Skeletal muscle cell (primary cell): ENCODE measurements at regions not wholly inside any gene's neighbourhood (a gene's known extent, or its start where the extent isn't known, plus 50 kb on each side); places are given as distances from the start of the nearest gene placed in this dataset.
"Not testable (repeated sequence)": the region's sequence is repeated elsewhere in the genome, so short reads cannot be mapped to it uniquely, and the experiment has no call there.

Experiments
- DNase-seq: peaks from one replicate; pipeline ENCODE4 v3.0.0-alpha.2; 2010; ENCODE audit warnings: low read depth
- H3K4me3 ChIP-seq: 2 replicates; pipeline ENCODE4 v1.5.1; 2011; ENCODE audit warnings: low read depth, mild to moderate bottlenecking, control low read depth, low read length, moderate library complexity

DNA sequence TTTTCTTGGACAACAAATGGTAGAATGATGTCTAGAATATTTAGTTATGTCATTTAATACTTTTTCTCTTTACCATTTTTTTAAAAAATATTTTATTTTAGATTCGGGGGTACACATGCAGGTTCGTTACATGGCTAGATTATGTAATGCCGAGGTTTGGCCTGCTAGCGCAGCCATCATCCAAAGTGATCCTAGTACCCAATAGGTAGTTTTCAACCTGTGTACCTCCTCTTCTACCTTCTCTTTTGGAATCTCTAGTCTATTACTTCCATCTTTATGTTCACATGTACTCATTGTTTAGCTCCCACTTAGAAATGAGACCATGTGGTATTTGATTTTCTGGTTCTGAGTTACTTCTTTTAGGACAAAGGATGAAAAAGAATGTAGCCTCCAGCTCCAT is 100.2 kb upstream of the TPTE start:
- DNase-seq, H3K4me3 ChIP-seq: not testable (repeated sequence)

DNA sequence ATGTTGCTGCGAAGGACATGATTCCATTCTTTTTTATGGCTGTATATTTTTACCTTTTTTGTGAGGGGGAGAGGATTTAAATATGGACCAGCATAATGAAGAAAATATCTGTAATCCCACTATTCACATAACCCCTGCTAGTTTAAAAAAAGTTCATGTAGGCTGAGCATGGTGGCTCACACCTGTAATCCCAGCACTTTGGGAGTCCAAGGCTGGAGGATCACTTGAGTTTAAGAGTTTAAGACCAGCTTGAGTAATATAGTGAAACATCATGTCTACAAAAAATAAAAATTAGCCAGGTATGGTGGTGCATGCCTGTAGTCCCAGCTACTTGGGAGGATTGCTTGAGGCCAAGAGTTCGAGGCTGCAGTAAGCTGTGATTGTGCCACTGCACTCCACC is 99.8 kb upstream of the TPTE start:
- not testable (repeated sequence) for H3K4me3 ChIP-seq, DNase-seq

DNA sequence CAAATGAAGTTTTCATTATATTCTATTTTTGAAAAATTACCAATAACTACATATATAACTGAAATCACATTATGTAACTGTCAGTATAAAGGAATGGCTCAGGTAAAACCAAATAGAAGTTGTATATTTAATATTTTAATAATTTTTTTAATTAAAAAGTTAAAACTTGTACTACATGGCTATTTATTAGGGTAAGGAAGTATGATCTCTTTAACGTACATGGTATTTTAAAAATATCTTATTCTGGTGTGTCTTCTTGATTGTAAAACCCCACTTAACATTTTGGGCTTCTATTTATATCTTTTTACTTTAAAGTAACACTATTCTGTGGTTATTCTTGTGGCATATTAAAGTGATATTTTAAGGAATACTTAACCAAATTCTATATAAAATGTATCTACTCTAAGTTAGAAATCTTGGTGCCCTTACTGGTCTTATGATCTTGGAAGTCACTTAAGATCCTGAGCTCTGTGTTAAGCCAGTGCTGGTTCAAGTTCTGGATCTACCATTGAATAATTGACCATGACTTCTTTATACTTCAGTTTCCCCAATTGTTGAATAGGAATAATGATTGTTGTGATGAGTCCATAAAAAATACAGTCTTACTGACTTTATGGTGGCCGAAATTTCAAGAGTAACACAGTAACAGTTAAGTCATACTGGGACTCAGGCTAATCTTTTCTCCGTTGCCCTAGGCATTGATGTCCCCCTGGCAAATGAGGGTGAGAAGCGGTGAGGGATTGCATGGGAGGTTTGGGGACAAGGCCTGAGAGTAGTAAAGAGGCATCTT is 97.1 kb upstream of the TPTE start:
- H3K4me3 ChIP-seq, DNase-seq: not testable (repeated sequence)

DNA sequence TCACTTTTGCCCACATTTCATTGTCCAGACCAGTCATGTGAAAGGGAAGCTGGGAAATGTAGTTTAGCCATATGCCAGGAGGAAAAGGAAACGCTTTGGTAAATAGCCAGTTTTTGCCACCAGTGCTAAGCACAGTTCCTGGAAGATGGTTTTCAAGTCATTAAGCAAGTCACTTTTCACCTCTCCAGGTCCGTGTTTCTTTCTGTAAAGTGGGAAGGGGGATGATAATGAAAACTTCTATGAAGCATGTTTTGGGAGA is 96.6 kb upstream of the TPTE start:
- DNase-seq, H3K4me3 ChIP-seq: not testable (repeated sequence)

DNA sequence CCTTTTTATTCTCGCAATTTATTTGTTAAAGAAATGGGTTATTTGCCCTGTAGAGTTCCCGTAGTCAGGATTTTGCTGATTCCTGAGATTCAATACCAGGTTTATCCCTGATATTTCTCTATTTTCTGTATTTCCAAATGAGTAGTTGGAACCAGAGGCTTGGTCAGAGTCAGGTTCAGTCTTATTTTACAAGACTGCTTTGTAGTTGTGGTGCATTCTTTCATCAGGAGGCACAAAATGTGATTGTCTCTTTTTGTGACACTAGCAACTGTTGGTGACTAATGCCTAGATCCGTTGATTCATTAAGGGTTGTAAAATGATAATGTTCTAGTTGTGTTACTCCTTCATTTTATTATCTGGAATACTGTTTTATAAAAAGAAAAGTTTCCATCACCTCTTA is 95.5 kb upstream of the TPTE start:
- DNase-seq, result no peak
- no peak overlapping the region for H3K4me3 ChIP-seq

DNA sequence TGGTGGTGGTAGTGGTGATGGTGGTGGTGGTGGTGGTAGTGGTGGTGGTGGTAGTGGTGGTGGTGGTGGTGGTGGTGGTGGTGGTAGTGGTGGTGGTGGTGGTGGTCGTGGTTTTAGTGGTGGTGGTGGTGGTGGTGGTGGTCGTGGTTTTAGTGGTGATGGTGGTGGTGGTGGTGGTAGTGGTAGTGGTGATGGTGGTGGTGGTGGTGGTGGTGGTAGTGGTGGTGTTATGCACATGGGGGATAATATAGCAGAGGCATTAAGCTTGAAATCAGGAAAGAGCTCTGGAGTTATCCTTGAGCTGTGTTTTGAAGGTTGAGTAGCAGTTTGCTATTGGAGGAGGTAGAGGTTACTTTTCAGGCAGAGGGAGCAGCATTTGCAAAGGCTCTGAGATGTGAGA is 94.6 kb upstream of the TPTE start:
- not testable (repeated sequence) for DNase-seq

DNA sequence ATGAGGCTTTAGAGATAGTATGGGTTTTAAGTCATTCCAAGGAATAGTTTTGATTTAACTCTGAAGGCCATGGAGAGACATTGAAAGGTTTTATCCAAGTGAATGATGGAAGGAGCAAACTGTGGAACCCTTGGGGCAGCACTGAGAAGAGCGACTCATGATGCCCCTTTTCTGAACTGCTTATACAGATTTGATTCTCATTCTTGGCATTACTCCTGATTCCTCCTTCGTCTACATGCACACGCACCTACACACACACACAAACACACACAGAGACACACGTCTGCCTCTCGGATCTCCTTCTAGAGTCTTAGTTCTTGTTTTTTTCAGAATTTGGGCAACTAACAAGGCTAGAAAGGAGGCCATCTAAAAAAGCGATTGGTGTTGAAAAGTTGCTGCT is 94.1 kb upstream of the TPTE start:
- DNase-seq, result not testable (repeated sequence)

More for the DNA sequence above, 94.6 kb upstream of the TPTE start:
- H3K4me3 ChIP-seq, result not testable (repeated sequence)

DNA sequence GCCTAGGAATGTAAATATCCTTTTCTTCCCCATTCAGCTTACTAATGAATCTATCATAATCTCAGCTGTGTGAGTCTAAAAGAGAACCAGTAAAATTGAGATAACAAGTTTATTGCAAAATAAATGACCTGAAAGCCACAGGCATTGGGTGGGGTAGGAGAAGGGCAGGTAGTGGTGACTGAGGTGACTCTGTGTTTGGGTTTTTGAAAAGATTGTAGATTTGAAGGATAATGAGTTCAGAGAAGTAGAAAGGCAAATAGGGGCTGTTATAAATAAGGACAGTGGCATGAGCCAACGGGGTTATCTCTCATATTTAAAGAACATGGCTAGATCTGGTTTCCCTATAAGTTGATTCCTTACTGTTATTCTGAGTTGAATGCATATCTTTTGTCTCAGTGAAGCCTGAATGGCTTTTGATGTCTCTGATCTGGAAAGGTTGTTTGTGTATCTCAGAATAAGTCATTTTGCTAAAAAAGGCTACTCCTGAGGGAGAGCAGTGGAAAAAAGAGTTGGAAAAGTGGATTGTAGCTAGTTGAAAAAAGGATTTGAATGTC is 92.3 kb upstream of the TPTE start:
- not testable (repeated sequence) for DNase-seq, H3K4me3 ChIP-seq

More for the DNA sequence above, 94.1 kb upstream of the TPTE start:
- not testable (repeated sequence) for H3K4me3 ChIP-seq

DNA sequence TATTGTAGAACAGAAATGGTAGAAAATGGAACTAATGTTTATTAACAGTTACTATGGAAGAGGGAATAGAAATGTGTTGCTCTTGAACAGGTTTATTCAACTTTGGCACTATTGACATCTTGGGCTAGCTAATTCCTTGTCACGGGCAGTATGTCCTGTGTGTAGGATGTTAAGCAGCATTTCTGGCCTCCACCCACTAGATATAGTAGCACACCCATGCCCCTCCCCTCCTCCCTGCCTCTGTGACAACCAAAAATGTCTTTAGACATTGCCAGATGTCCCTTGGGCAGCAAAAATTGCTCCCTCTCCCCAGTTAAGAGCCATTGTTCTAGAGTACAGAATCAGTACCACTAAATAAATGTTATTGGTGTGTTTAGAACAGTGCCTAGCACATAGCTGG is 91.4 kb upstream of the TPTE start:
- no peak for DNase-seq
- H3K4me3 ChIP-seq, result no peak overlapping the region

DNA sequence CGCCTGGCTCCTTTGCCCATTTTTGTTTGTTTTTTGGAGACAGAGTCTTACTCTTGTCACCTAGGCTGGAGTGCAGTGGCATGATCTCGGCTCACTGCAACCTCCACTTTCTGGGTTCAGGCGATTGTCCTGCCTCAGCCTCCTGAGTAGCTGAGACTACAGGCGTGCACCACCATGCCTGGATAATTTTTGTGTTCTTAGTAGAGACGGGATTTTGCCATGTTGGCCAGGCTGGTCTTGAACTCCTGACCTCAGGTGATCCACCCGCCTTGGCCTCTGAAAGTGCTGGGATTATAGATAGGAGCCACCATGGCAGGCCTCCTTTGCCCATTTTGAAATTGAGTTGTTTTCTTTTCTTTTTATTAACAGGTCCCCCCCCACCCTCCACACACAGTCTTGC is 89.4 kb upstream of the TPTE start:
- H3K4me3 ChIP-seq, DNase-seq: not testable (repeated sequence)

DNA sequence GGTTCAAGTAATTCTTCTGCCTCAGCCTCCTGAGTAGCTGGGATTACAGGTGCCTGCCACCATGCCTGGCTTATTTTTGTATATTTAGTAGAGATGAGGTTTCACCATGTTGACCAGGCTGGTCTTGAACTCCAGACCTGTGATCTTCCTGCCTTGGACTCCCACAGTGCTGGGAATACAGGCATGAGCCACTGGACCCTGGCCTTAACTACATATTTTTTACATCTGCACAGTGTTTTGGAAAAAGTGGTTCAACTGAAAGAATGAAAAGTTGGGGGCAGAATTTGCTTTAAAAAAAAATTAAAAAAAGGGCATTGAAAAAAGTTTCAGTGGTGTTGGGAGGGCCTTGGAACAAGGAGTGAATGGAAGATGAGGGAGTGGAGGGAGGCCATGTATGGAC is 88.9 kb upstream of the TPTE start:
- not testable (repeated sequence) for H3K4me3 ChIP-seq, DNase-seq

DNA sequence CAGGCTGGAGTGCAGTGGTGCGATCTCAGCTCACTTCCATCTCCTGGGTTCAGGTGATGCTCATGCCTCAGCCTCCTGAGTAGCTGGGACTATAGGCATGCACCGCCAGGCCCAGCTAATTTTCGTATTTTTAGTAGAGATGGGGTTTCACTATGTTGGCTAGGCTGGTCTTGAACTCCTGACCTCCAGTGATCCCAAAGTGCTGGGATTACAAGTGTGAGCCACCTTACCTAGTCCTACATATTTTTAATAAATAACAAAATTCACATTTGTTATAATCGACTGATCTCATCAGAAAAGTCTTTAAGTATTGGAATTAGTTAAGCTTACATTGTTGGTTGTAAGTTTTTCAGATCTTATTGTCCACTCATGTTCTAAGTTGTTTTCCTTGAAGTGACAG is 83.4 kb upstream of the TPTE start:
- not testable (repeated sequence) for DNase-seq, H3K4me3 ChIP-seq

DNA sequence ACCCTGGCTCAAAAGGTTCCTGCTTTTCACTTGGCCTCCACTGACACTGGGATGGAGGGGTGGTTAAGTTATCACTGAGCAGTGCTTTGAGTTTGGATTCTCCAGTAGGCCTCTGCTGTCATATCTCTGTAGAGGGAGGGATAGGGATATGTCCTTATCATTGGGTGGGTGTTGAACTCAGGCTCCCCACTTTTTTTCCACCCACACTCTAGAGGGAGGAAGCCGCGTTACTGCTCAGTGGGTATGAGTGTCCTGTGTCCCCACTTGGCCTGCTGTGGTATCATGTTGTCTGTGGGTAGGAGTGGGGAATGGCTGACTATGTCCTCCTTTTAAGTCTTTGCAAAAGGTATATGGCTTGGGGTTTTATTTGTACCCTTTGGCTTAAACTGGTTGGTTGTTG is 80.7 kb upstream of the TPTE start:
- H3K4me3 ChIP-seq, DNase-seq: not testable (repeated sequence)

DNA sequence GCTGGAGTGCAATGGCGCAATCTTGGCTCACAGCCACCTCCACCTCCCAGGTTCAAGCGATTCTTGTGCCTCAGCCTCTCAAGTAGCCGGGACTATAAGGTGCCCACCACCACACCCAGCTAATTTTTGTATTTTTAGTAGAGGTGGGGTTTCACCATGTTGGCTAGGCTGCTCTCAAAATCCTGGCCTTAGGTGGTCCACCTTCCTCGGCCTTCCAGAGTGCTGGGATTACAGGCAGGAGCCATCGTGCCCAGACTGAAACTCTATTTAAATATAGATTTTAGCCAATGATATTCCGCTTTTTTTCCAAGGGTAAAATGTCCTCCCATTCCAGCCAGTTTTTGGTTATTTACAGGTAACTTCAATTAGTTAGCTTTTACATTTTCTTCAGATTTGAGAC is 79.4 kb upstream of the TPTE start:
- DNase-seq, H3K4me3 ChIP-seq: not testable (repeated sequence)

DNA sequence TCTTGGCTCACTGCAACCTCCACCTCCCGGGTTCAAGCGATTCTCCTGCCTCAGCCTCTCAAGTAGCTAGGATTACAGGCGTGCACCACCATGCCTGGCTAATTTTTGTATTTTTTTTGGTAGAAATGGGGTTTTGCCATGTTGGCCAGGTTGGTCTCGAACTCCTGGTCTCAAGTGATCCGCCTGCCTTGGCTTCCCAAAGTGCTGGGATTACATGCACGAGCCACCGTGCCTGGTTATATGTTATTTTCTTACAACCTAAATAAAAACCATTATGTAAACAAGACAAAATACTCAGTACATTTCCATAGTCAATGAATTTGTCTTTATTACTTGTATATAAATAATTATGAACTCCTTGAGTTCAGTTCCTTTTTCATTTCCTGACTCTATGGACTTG is 75.7 kb upstream of the TPTE start:
- not testable (repeated sequence) for H3K4me3 ChIP-seq, DNase-seq

DNA sequence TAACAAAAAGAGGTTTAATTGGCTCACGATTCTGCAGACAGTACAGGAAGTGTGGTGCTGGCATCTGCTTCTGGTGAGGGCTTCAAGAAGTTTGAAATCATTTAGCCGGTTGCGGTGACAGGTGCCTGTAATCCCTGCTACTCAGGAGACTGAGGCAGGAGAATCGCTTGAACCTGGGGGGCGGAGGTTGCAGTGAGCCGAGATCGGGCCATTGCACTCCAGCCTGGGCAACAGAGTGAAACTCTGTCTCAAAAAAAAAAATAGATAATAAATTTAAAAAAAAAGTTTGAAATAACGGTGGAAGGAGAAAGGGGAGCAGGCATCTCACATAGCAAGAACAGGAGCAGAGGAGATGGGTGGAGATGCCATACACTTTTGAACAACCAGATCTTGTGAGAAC is 71.9 kb upstream of the TPTE start:
- H3K4me3 ChIP-seq, DNase-seq: not testable (repeated sequence)

DNA sequence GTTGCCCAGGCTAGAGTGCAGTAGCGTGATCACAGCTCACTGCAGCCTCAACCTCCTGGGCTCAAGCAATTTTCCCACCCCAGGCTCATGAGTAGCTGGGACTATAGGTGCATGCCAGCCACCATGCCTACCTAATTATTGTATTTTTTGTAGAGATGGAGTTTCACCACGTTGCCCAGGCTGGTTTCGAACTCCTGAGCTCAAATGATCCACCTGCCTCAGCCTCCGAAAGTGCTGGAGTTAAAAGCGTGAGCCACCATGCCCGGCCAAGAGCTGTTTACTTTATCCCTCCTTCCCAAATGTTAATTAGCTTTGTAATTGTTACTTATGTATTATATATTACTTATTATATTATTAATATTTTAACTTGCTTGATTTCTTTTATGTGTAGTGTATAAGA is 70.1 kb upstream of the TPTE start:
- not testable (repeated sequence) for DNase-seq, H3K4me3 ChIP-seq

DNA sequence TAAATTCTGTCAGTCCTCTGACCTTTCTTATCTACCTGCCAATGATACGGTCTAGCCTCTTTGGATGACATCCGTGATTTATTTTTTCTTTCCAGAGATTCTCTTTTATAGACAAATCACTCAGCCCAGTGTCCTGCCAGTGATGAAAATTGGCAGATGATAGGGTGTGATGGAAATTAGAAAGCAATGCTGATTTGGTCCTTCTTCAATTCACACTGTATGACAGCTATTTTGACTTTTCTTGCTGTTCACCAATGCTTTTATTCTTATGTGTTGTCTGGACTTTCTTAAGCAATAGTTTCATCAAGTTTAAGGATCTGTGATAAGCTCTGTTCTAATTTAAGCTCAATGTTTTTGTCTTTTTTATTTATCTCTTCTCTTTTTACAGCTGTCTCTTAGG is 63.6 kb upstream of the TPTE start:
- not testable (repeated sequence) for DNase-seq, H3K4me3 ChIP-seq

DNA sequence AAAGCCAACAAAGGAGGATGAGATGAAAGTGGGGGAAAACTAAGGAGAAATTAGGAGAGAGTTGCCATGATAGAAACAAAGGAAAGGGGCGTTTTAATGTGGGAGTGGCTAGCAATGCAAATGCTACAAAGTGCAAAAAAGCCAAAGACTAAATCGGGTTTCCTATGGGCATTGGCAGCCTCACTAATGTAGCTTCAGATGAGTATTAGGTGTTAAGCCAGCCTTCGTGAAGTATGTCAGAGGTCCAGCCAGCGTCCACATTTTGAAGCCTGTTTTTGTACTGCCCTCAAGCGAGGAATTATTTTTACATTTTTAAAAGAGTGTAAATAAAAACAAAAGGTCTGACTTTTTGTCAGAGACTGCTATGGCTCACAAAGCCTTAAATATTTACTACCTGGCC is 60.4 kb upstream of the TPTE start:
- not testable (repeated sequence) for H3K4me3 ChIP-seq, DNase-seq

DNA sequence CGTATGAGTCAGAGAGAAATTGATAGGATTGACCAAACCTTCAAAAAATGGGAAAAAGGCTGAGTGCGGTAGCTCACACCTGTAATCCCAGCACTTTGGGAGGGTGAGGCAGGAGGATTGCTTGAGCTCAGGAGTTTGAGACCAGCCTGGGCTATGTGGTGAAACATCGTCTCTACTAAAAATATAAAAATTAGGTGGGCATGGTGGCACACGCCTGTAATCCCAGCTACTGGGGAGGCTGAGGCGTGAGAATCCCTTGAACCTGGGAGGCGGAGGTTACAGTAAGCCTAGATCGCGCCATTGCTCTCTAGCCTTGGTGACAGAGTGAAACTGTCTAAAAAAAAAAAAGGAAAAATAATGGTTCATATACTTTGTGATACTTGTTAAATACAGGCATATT is 59.9 kb upstream of the TPTE start:
- not testable (repeated sequence) for DNase-seq, H3K4me3 ChIP-seq

DNA sequence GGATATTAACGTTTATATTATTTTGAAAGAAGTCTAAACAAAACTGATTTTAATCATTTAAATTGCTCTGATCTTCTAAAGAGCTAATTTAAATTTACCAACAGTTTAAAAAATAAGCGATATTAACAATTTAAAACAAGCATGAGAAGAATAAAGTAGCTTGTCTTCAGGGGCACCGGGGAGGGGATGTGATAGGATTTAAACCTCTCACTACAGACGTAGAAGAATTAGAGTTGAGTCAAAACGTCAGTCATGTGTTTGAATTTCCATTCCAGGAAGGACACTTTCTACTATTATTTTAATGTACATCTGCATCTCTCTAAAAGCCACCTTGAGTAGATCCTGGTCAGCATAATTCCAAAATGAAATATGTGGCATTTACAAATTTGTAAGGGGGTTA is 58.2 kb upstream of the TPTE start:
- no peak overlapping the region for H3K4me3 ChIP-seq
- no peak for DNase-seq
